Uterus (tissue), 3 donors: ENCODE measurements at regions not wholly inside any gene's neighbourhood (a gene's known extent, or its start where the extent isn't known, plus 50 kb on each side); places are given as distances from the start of the nearest gene placed in this dataset.

Experiments
- DNase-seq, 2 donors: peaks; one replicate each; pipeline ENCODE4 v3.0.0-alpha.2; 2019 to 2020
- H3K27ac ChIP-seq, 2 donors: fragments of 200-600 bp; sonication (generic); 1 replicate in 1 of 2; 2 replicates in 1 of 2; pipeline ENCODE4 v1.5.1; 2016 to 2018
- H3K27me3 ChIP-seq, 2 donors: fragments of 200-600 bp; sonication (generic); one replicate each; pipeline ENCODE4 v1.5.1; 2018 to 2019; ENCODE audit warnings: control low read depth in 1 of 2
- H3K36me3 ChIP-seq, 2 donors: fragments of 200-600 bp; sonication (generic); one replicate each; pipeline ENCODE4 v1.5.1; 2019; ENCODE audit warnings: control low read depth in 1 of 2
- H3K4me1 ChIP-seq, 2 donors: fragments of 200-600 bp; sonication (generic); one replicate each; pipeline ENCODE4 v1.5.1; 2018 to 2019; ENCODE audit warnings: control low read depth in 1 of 2
- H3K4me3 ChIP-seq, 2 donors: fragments of 200-600 bp; sonication (generic); 1 replicate in 1 of 2; 2 replicates in 1 of 2; pipeline ENCODE4 v1.5.1; 2018 to 2019; ENCODE audit warnings: mild to moderate bottlenecking in 1 of 2
- H3K9me3 ChIP-seq, 2 donors: fragments of 200-600 bp; sonication (generic); one replicate each; pipeline ENCODE4 v1.5.1; 2019; ENCODE audit warnings: control low read depth in 1 of 2
- POLR2A ChIP-seq, 2 donors: fragments of 450-650 bp; IDR thresholded peaks; one replicate each; pipeline ENCODE4 v1.6.1; 2016; ENCODE audit warnings: antibody characterized with exemption in 2 of 2, mild to moderate bottlenecking in 1 of 2, moderate library complexity in 1 of 2
- intact Hi-C: fragments of 100-400 bp; cut with DNase I; formaldehyde crosslinking; loops from one replicate; pipeline ENCODE4 v1.15.1; 2023; ENCODE audit warnings: low total_unique reads
- TF ChIP-seq, protein P1 (sequence below), 4 experiments: fragments of 200-600 bp in 2 of 4; fragments of 450-650 bp in 2 of 4; sonication (generic) in 2 of 4; IDR thresholded peaks; one replicate each; pipeline ENCODE4 v1.5.1; 2016 to 2019; ENCODE audit warnings: antibody characterized with exemption in 4 of 4, mild to moderate bottlenecking in 2 of 4, moderate library complexity in 1 of 4
- donor health status: DM: yes; HTN: yes; CAD: no.

GRCh38 chr6:77036400-77036799 is 426.9 kb downstream of the HTR1B start:
- no peak overlapping the region for H3K4me3 ChIP-seq
- intact Hi-C loops, result no loop called here
- no peaks in the 10 kb centered on the region for H3K4me1 ChIP-seq
- H3K27me3 ChIP-seq, result no peaks in the 10 kb centered on the region
- no peak for DNase-seq
- no peak for TF ChIP-seq POLR2A (IDR thresholded peaks at IDR 0.05)
- TF ChIP-seq, protein P1, sequence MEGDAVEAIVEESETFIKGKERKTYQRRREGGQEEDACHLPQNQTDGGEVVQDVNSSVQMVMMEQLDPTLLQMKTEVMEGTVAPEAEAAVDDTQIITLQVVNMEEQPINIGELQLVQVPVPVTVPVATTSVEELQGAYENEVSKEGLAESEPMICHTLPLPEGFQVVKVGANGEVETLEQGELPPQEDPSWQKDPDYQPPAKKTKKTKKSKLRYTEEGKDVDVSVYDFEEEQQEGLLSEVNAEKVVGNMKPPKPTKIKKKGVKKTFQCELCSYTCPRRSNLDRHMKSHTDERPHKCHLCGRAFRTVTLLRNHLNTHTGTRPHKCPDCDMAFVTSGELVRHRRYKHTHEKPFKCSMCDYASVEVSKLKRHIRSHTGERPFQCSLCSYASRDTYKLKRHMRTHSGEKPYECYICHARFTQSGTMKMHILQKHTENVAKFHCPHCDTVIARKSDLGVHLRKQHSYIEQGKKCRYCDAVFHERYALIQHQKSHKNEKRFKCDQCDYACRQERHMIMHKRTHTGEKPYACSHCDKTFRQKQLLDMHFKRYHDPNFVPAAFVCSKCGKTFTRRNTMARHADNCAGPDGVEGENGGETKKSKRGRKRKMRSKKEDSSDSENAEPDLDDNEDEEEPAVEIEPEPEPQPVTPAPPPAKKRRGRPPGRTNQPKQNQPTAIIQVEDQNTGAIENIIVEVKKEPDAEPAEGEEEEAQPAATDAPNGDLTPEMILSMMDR (IDR thresholded peaks at IDR 0.05), result no peak
- no peak overlapping the region for H3K27ac ChIP-seq
- no peaks in the 10 kb centered on the region for H3K9me3 ChIP-seq
- H3K36me3 ChIP-seq, result no peaks in the 10 kb centered on the region

- H3K4me3 ChIP-seq, result no peak overlapping the region
- no peaks in the 10 kb centered on the region for H3K4me1 ChIP-seq
- H3K27me3 ChIP-seq, result no peaks in the 10 kb centered on the region
- no peaks in the 10 kb centered on the region for H3K36me3 ChIP-seq
- intact Hi-C loops, result no loop called here
- no peak overlapping the region for H3K27ac ChIP-seq
- no peak for DNase-seq
- no peaks in the 10 kb centered on the region for H3K9me3 ChIP-seq
- TF ChIP-seq, protein P1 (IDR thresholded peaks at IDR 0.05), result no peak
- no peak for TF ChIP-seq POLR2A (IDR thresholded peaks at IDR 0.05)
Observed at GRCh38 chr6:77034161-77034560, 429.1 kb downstream of the HTR1B start.

DNA sequence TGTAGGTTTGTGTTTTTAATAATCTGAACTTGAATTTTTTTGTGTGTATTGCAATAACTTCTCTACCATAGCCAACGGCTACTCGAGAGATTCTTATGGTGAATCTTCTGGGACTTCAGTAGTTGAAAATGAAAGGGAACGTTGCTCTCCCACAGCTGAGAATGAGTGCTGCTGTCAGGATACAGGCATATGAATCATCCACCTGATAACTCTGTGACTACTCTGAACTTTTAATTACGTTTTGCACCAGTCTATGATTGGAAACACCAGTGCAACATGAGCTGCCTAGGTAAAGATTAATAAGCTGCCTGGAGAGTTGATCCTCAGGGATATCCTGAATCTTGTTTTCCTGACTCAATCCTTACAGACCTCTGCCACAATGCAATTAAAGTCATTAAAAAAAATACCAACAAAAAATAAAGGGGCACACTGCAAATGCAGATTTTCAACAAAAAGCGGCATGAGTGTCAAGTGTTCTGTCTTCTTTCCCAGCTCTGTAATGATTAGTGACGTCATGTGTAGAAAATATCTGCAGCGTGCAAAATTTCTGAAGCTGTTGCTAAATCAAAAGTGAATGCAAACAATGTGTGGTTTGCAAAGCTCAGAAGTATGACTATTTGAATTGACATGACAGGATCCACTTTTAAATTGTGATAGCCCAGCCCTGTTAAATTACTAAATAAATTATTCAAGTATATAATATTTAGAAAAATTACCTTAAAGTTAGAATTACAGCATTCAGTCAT is 432.2 kb downstream of the HTR1B start:
- TF ChIP-seq, protein P1 (IDR thresholded peaks at IDR 0.05), result no peak
- no peak for TF ChIP-seq POLR2A (IDR thresholded peaks at IDR 0.05)
- no peaks in the 10 kb centered on the region for H3K27me3 ChIP-seq
- no peak for DNase-seq
- H3K4me3 ChIP-seq, result no peak overlapping the region
- intact Hi-C loops, result no loop called here
- no peaks in the 10 kb centered on the region for H3K4me1 ChIP-seq
- no peaks in the 10 kb centered on the region for H3K36me3 ChIP-seq
- H3K9me3 ChIP-seq, result no peaks in the 10 kb centered on the region
- H3K27ac ChIP-seq, result no peak overlapping the region

DNA sequence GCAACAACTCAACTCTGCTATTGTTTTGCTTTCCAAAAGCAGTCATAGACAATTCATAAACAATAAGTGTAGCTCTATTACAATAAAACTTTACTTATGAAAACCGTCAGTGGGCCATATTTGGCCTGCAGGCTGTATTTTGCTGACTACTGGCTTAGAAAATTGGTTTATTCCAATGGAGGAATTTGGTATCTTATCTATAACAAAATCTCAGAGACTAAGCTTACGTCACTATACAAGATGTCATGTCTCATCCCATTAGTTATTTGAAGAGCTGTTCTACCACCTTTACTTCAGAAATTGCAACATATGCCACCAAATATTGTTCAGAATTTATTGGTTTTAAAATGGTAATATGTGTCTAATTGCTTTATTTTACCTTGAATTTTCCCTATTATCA is 436.9 kb downstream of the HTR1B start:
- DNase-seq, result no peak
- no peaks in the 10 kb centered on the region for H3K9me3 ChIP-seq
- H3K4me1 ChIP-seq, result no peaks in the 10 kb centered on the region
- no peak overlapping the region for H3K27ac ChIP-seq
- H3K36me3 ChIP-seq, result no peaks in the 10 kb centered on the region
- intact Hi-C loops, result no loop called here
- H3K4me3 ChIP-seq, result no peak overlapping the region
- TF ChIP-seq POLR2A (IDR thresholded peaks at IDR 0.05), result no peak
- TF ChIP-seq, protein P1 (IDR thresholded peaks at IDR 0.05), result no peak
- no peaks in the 10 kb centered on the region for H3K27me3 ChIP-seq

GRCh38 chr6:77025736-77026223 is 437.5 kb downstream of the HTR1B start:
- H3K27me3 ChIP-seq, result no peaks in the 10 kb centered on the region
- no peaks in the 10 kb centered on the region for H3K36me3 ChIP-seq
- H3K9me3 ChIP-seq, result no peaks in the 10 kb centered on the region
- DNase-seq, result no peak
- no peak for TF ChIP-seq POLR2A (IDR thresholded peaks at IDR 0.05)
- TF ChIP-seq, protein P1 (IDR thresholded peaks at IDR 0.05), result no peak
- H3K4me3 ChIP-seq, result no peak overlapping the region
- no peak overlapping the region for H3K27ac ChIP-seq
- intact Hi-C loops, result no loop called here
- H3K4me1 ChIP-seq, result no peaks in the 10 kb centered on the region
